GM21717 (cell line): ENCODE measurements at regions not wholly inside any gene's neighbourhood (a gene's known extent, or its start where the extent isn't known, plus 50 kb on each side); places are given as distances from the start of the nearest gene placed in this dataset.

Experiments used
- ATAC-seq: cut with Tn5 transposase; IDR thresholded peaks from one replicate; pipeline ENCODE4 v1.9.1; 2021; ENCODE audit warnings: mild to moderate bottlenecking, moderate library complexity; ENCODE audit not compliant: unreplicated experiment

GRCh38 chr7:15867441-15867840, 181.0 kb upstream of the MEOX2 start:
- no peak for ATAC-seq

- ATAC-seq = no peak
Measured at GRCh38 chr7:15866753-15867152, 180.3 kb upstream of the MEOX2 start.

GRCh38 chr7:15864626-15864991, 178.1 kb upstream of the MEOX2 start:
- ATAC-seq = no peak

- no peak for ATAC-seq
Measured at GRCh38 chr7:15863951-15864625, 177.6 kb upstream of the MEOX2 start.

- ATAC-seq = no peak
Measured at GRCh38 chr7:15862781-15863165, 176.3 kb upstream of the MEOX2 start.

GRCh38 chr7:15862016-15862780, 175.7 kb upstream of the MEOX2 start:
- ATAC-seq = no peak

GRCh38 chr7:15860264-15860949, 173.9 kb upstream of the MEOX2 start:
- no peak for ATAC-seq

GRCh38 chr7:15857026-15857425, 170.5 kb upstream of the MEOX2 start:
- no peak for ATAC-seq

GRCh38 chr7:15856311-15856710, 169.8 kb upstream of the MEOX2 start:
- no peak for ATAC-seq

- no peak for ATAC-seq
Measured at GRCh38 chr7:15855525-15856109, 169.1 kb upstream of the MEOX2 start.

- no peak for ATAC-seq
Measured at GRCh38 chr7:15854841-15855524, 168.5 kb upstream of the MEOX2 start.

GRCh38 chr7:15853832-15854470, 167.5 kb upstream of the MEOX2 start:
- ATAC-seq = no peak

- ATAC-seq = no peak
Measured at GRCh38 chr7:15851201-15851600, 164.7 kb upstream of the MEOX2 start.

GRCh38 chr7:15848901-15849300, 162.4 kb upstream of the MEOX2 start:
- ATAC-seq = no peak

- ATAC-seq = no peak
Measured at GRCh38 chr7:15848362-15848761, 161.9 kb upstream of the MEOX2 start.

- ATAC-seq = no peak
Measured at GRCh38 chr7:15845868-15846267, 159.4 kb upstream of the MEOX2 start.

GRCh38 chr7:15845461-15845860, 159.0 kb upstream of the MEOX2 start:
- ATAC-seq = no peak

- ATAC-seq = no peak
Measured at GRCh38 chr7:15839416-15840100, 153.1 kb upstream of the MEOX2 start.

- ATAC-seq = no peak
Measured at GRCh38 chr7:15838265-15838664, 151.8 kb upstream of the MEOX2 start.
